Esophagus squamous epithelium (tissue), 4 donors: ENCODE measurements at regions not wholly inside any gene's neighbourhood (a gene's known extent, or its start where the extent isn't known, plus 50 kb on each side); places are given as distances from the start of the nearest gene placed in this dataset.

Experiments used
- POLR2A ChIP-seq, 4 donors: fragments of 450-650 bp; IDR thresholded peaks; one replicate each; pipeline ENCODE4 v1.6.1; 2017; ENCODE audit warnings: antibody characterized with exemption in 4 of 4, mild to moderate bottlenecking in 4 of 4, moderate library complexity in 3 of 4
- TF ChIP-seq, protein P1 (sequence below), 6 experiments: fragments of 450-650 bp in 4 of 6; fragments of 200-600 bp in 2 of 6; sonication (generic) in 2 of 6; IDR thresholded peaks; one replicate each; pipeline ENCODE4 v1.5.1; 2016 to 2019; ENCODE audit warnings: antibody characterized with exemption in 6 of 6, mild to moderate bottlenecking in 4 of 6, moderate library complexity in 4 of 6

DNA sequence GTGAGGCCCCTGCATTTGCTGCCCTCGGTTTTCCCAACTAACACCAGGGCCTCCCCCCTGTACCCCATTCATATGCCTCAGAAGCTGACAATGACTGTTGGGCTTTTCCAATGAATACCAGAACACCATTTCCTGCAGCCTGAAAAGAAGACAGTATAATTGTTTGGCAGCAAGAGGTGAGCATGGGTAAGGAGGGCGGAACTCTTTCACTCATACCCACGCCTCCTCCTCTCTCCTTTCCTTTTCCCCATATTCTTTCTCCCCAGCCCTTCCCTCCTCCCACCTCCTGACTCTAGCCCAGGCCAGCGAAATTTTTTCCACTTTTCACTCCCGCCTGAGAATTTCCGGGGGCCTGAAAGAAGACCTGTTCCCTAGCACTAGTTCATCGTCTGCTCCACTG lies 58.0 kb upstream of the CHST1 start:
- no peak for TF ChIP-seq POLR2A (IDR thresholded peaks at IDR 0.05)
- TF ChIP-seq, protein P1, sequence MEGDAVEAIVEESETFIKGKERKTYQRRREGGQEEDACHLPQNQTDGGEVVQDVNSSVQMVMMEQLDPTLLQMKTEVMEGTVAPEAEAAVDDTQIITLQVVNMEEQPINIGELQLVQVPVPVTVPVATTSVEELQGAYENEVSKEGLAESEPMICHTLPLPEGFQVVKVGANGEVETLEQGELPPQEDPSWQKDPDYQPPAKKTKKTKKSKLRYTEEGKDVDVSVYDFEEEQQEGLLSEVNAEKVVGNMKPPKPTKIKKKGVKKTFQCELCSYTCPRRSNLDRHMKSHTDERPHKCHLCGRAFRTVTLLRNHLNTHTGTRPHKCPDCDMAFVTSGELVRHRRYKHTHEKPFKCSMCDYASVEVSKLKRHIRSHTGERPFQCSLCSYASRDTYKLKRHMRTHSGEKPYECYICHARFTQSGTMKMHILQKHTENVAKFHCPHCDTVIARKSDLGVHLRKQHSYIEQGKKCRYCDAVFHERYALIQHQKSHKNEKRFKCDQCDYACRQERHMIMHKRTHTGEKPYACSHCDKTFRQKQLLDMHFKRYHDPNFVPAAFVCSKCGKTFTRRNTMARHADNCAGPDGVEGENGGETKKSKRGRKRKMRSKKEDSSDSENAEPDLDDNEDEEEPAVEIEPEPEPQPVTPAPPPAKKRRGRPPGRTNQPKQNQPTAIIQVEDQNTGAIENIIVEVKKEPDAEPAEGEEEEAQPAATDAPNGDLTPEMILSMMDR (IDR thresholded peaks at IDR 0.05) = no peak
